ENCODE measurements at regions not wholly inside any gene's neighbourhood (a gene's known extent, or its start where the extent isn't known, plus 50 kb on each side); places are given as distances from the start of the nearest gene placed in this dataset.

- H3K27me3 ChIP-seq (ENCODE audit: control insufficient read depth, insufficient read depth, low read length): no peaks in the 10 kb centered on the region
- no peaks in the 10 kb centered on the region for H3K4me1 ChIP-seq (ENCODE audit: control insufficient read depth, extremely low read depth, insufficient read depth, low read length)
- no peak overlapping the region for H3K4me2 ChIP-seq (ENCODE audit: extremely low read depth, insufficient read depth, low read length)
- TF ChIP-seq EZH2 (IDR thresholded peaks at IDR 0.05; ENCODE audit: low read length, missing control alignments) (no peak), CTCF (conservative IDR thresholded peaks at IDR 0.05 in 1 of 2, IDR thresholded peaks at IDR 0.05 in 1 of 2; ENCODE audit: low read depth in 1 of 2, low read length in 2 of 2) (no peak)
- H3K27ac ChIP-seq (ENCODE audit: insufficient read depth, low read length): no peak overlapping the region
- H3K9ac ChIP-seq (ENCODE audit: insufficient read depth, low read length): no peak overlapping the region
- H4K20me1 ChIP-seq (ENCODE audit: control insufficient read depth, extremely low read depth, insufficient read depth, low read length): no peaks in the 10 kb centered on the region
- no peak for DNase-seq (ENCODE audit: low read depth in 2 of 2)
- H2AFZ ChIP-seq (ENCODE audit: low read length): no peak overlapping the region
- H3K9me3 ChIP-seq (ENCODE audit: control insufficient read depth, insufficient read depth, low read depth, low read length): no peaks in the 10 kb centered on the region
- no peak overlapping the region for H3K4me3 ChIP-seq (replicated peaks in 1 of 4; ENCODE audit: control extremely low read depth in 1 of 4, insufficient read depth in 1 of 4, low read depth in 3 of 4, low read length in 4 of 4)
- H3K79me2 ChIP-seq (ENCODE audit: control insufficient read depth, insufficient read depth, low read length): no peaks in the 10 kb centered on the region
- H3K36me3 ChIP-seq (ENCODE audit: control insufficient read depth, insufficient read depth, low read length): no peaks in the 10 kb centered on the region
Observed at GRCh38 chr2:2916621-2917020, 461.0 kb downstream of the EIPR1 start.

- no peaks in the 10 kb centered on the region for H3K79me2 ChIP-seq (ENCODE audit: control insufficient read depth, insufficient read depth, low read length)
- no peaks in the 10 kb centered on the region for H3K9me3 ChIP-seq (ENCODE audit: control insufficient read depth, insufficient read depth, low read depth, low read length)
- H4K20me1 ChIP-seq (ENCODE audit: control insufficient read depth, extremely low read depth, insufficient read depth, low read length): no peaks in the 10 kb centered on the region
- no peaks in the 10 kb centered on the region for H3K36me3 ChIP-seq (ENCODE audit: control insufficient read depth, insufficient read depth, low read length)
- no peak overlapping the region for H3K9ac ChIP-seq (ENCODE audit: insufficient read depth, low read length)
- H3K27ac ChIP-seq (ENCODE audit: insufficient read depth, low read length): no peak overlapping the region
- TF ChIP-seq EZH2 (IDR thresholded peaks at IDR 0.05; ENCODE audit: low read length, missing control alignments) (no peak), CTCF (conservative IDR thresholded peaks at IDR 0.05 in 1 of 2, IDR thresholded peaks at IDR 0.05 in 1 of 2; ENCODE audit: low read depth in 1 of 2, low read length in 2 of 2) (no peak)
- no peak overlapping the region for H2AFZ ChIP-seq (ENCODE audit: low read length)
- no peak overlapping the region for H3K4me2 ChIP-seq (ENCODE audit: extremely low read depth, insufficient read depth, low read length)
- no peak for DNase-seq (ENCODE audit: low read depth in 2 of 2)
- no peaks in the 10 kb centered on the region for H3K27me3 ChIP-seq (ENCODE audit: control insufficient read depth, insufficient read depth, low read length)
- H3K4me1 ChIP-seq (ENCODE audit: control insufficient read depth, extremely low read depth, insufficient read depth, low read length): no peaks in the 10 kb centered on the region
- no peak overlapping the region for H3K4me3 ChIP-seq (replicated peaks in 1 of 4; ENCODE audit: control extremely low read depth in 1 of 4, insufficient read depth in 1 of 4, low read depth in 3 of 4, low read length in 4 of 4)
Observed at GRCh38 chr2:2914252-2914651, 463.4 kb downstream of the EIPR1 start.

GRCh38 chr2:2913601-2914120, 464.0 kb downstream of the EIPR1 start:
- TF ChIP-seq CTCF (conservative IDR thresholded peaks at IDR 0.05 in 1 of 2, IDR thresholded peaks at IDR 0.05 in 1 of 2; ENCODE audit: low read depth in 1 of 2, low read length in 2 of 2): no peak
- TF ChIP-seq EZH2 (IDR thresholded peaks at IDR 0.05; ENCODE audit: low read length, missing control alignments): no peak
- H3K27ac ChIP-seq (ENCODE audit: insufficient read depth, low read length): no peak overlapping the region
- no peaks in the 10 kb centered on the region for H4K20me1 ChIP-seq (ENCODE audit: control insufficient read depth, extremely low read depth, insufficient read depth, low read length)
- no peak overlapping the region for H3K4me3 ChIP-seq (replicated peaks in 1 of 4; ENCODE audit: control extremely low read depth in 1 of 4, insufficient read depth in 1 of 4, low read depth in 3 of 4, low read length in 4 of 4)
- H3K4me1 ChIP-seq (ENCODE audit: control insufficient read depth, extremely low read depth, insufficient read depth, low read length): no peaks in the 10 kb centered on the region
- no peak for DNase-seq (ENCODE audit: low read depth in 2 of 2)
- H3K9ac ChIP-seq (ENCODE audit: insufficient read depth, low read length): no peak overlapping the region
- H2AFZ ChIP-seq (ENCODE audit: low read length): no peak overlapping the region
- no peaks in the 10 kb centered on the region for H3K79me2 ChIP-seq (ENCODE audit: control insufficient read depth, insufficient read depth, low read length)
- H3K36me3 ChIP-seq (ENCODE audit: control insufficient read depth, insufficient read depth, low read length): no peaks in the 10 kb centered on the region
- no peaks in the 10 kb centered on the region for H3K27me3 ChIP-seq (ENCODE audit: control insufficient read depth, insufficient read depth, low read length)
- no peaks in the 10 kb centered on the region for H3K9me3 ChIP-seq (ENCODE audit: control insufficient read depth, insufficient read depth, low read depth, low read length)
- H3K4me2 ChIP-seq (ENCODE audit: extremely low read depth, insufficient read depth, low read length): no peak overlapping the region

All from fibroblast of lung (primary cell).